HG02870 (cell line): ENCODE measurements at regions not wholly inside any gene's neighbourhood (a gene's known extent, or its start where the extent isn't known, plus 50 kb on each side); places are given as distances from the start of the nearest gene placed in this dataset.
"Not testable (repeated sequence)": the region's sequence is repeated elsewhere in the genome, so short reads cannot be mapped to it uniquely, and the experiment has no call there.

Experiments used
- ATAC-seq: cut with Tn5 transposase; IDR thresholded peaks from one replicate; pipeline ENCODE4 v1.9.1; 2021; ENCODE audit warnings: mild to moderate bottlenecking, moderate library complexity; ENCODE audit not compliant: unreplicated experiment

GRCh38 chr4:11698846-11699590 is 270.3 kb upstream of the HS3ST1 start:
- no peak for ATAC-seq

- ATAC-seq = no peak
Observed at GRCh38 chr4:11698033-11698432, 269.3 kb upstream of the HS3ST1 start.

- no peak for ATAC-seq
Observed at GRCh38 chr4:11693693-11694092, 265.0 kb upstream of the HS3ST1 start.

- no peak for ATAC-seq
Observed at GRCh38 chr4:11691236-11691635, 262.5 kb upstream of the HS3ST1 start.

- ATAC-seq = no peak
Observed at GRCh38 chr4:11687727-11688126, 259.0 kb upstream of the HS3ST1 start.

GRCh38 chr4:11685481-11685880 is 256.8 kb upstream of the HS3ST1 start:
- no peak for ATAC-seq

GRCh38 chr4:11675051-11675800 is 246.5 kb upstream of the HS3ST1 start:
- no peak for ATAC-seq

GRCh38 chr4:11670304-11670703 is 241.6 kb upstream of the HS3ST1 start:
- no peak for ATAC-seq

GRCh38 chr4:11669156-11669555 is 240.5 kb upstream of the HS3ST1 start:
- no peak for ATAC-seq

GRCh38 chr4:11663114-11663513 is 234.4 kb upstream of the HS3ST1 start:
- ATAC-seq = no peak

- ATAC-seq = no peak
Observed at GRCh38 chr4:11650801-11651596, 222.3 kb upstream of the HS3ST1 start.

GRCh38 chr4:11647433-11647832 is 218.7 kb upstream of the HS3ST1 start:
- no peak for ATAC-seq

- not testable (repeated sequence) for ATAC-seq
Observed at GRCh38 chr4:11643081-11643480, 214.4 kb upstream of the HS3ST1 start.

GRCh38 chr4:11640584-11640983 is 211.9 kb upstream of the HS3ST1 start:
- no peak for ATAC-seq

- no peak for ATAC-seq
Observed at GRCh38 chr4:11636551-11636950, 207.9 kb upstream of the HS3ST1 start.

- ATAC-seq = no peak
Observed at GRCh38 chr4:11636031-11636430, 207.3 kb upstream of the HS3ST1 start.

GRCh38 chr4:11635342-11635741 is 206.6 kb upstream of the HS3ST1 start:
- ATAC-seq = no peak

- ATAC-seq = no peak
Observed at GRCh38 chr4:11634283-11634682, 205.6 kb upstream of the HS3ST1 start.

- ATAC-seq = no peak
Observed at GRCh38 chr4:11633430-11633829, 204.7 kb upstream of the HS3ST1 start.

- ATAC-seq = no peak
Observed at GRCh38 chr4:11632483-11632882, 203.8 kb upstream of the HS3ST1 start.

GRCh38 chr4:11632025-11632424 is 203.3 kb upstream of the HS3ST1 start:
- no peak for ATAC-seq

GRCh38 chr4:11631416-11631815 is 202.7 kb upstream of the HS3ST1 start:
- ATAC-seq = no peak
